Left renal pelvis (tissue), 4 donors: ENCODE measurements at regions not wholly inside any gene's neighbourhood (a gene's known extent, or its start where the extent isn't known, plus 50 kb on each side); places are given as distances from the start of the nearest gene placed in this dataset.
"Not testable (repeated sequence)": the region's sequence is repeated elsewhere in the genome, so short reads cannot be mapped to it uniquely, and the experiment has no call there.

Experiments
- DNase-seq, 4 donors: peaks; one replicate each; pipeline ENCODE4 v3.0.0-alpha.2; 2013; ENCODE audit warnings: low read depth in 4 of 4, low spot score in 3 of 4

DNA sequence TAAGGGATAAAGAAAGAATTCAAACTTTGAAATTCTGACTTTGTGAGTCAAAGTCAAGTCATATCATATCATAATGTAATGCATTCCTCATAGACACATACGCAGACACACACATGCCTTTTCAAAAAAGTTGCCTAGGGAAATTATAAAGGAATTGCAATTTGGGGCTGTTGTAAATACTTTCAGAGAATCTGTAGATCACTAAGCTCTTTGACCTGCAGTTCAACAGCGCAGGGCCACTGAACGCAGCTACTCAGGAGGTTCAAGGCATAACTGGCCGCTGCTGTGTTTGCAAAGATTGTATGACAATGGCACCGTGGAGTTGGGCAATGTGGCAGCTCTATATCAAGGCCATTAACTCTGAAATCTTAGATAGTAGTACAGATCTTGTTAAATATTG lies 188.4 kb upstream of the THRB start:
- DNase-seq, result no peak

DNA sequence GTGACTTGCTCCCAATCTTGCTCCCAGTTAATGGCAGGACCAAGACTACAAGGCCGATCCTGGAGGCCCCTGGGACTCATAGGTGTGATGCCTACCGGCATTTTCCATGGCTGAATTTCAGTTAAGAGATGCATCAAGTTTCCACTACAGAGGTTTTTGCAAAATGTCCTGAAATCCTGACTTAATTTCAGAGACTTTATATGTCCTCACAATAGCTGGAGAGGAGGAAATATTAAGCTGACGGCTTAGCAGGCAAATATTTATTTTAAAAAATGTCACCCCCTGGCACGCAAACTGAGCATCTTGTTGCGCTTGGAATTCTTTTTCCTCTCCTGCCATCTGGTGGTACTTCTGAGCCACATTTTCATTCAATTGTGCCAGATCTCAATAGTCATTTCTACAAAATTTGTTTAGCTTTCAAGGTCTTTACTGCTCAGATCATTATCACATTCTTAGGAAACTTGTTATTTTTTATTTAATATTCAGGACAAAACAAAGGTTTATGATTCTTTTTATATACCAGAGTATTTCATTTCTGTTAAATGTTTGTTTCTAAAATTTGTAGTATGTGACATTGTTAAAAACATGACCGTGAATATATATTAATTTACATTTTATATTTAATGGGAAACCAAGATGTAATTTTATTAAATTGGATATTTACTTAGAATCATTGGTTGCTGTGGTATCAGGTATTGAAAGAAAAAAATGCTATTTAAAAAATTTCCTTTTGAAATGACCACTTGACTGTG lies 189.2 kb upstream of the THRB start:
- DNase-seq, result peak; percentile 8 to 26 (median 18)

DNA sequence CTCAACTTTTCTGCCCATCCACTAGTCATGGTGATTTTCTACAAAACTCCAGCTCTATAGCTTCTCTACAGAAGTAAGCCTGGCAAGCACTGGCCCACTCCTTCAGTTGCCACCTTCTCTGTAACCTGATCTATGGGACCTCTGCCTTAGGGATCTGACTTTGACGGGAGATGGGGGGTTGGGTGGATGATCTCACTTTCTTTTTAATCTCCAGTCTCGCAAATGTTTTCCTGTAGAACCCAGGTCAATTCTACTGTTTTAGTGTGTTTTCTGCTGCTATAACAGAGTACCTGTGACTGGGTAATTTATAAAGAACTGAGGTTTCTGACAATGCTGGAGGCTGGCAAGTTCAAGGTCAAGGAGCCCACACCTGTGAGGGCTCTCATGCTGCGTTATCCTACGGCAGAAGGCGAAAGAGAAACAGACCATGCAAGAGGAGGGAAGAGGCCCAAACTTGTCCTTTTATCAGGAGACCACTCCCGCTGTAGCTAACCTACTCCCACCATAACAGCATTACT lies 189.9 kb upstream of the THRB start:
- DNase-seq, result no peak

DNA sequence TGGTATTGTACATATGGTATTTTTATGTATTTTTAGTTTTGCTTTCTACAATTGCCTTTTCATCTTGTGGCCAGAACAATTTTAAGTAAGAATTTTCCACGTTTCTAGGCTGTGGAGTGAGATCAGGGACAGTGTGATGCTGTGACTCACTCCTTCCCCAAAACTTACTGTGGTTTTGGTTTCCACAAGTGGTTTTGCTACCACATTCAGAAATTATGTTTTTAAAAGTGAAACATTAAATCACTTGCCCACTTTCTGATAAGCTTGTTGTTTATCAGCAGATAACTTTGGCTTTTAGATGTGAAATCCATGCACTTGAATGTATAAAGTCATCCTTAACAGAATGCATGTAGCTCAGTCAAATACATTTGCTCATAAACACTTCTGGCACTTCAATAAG lies 192.2 kb upstream of the THRB start:
- DNase-seq, result no peak

DNA sequence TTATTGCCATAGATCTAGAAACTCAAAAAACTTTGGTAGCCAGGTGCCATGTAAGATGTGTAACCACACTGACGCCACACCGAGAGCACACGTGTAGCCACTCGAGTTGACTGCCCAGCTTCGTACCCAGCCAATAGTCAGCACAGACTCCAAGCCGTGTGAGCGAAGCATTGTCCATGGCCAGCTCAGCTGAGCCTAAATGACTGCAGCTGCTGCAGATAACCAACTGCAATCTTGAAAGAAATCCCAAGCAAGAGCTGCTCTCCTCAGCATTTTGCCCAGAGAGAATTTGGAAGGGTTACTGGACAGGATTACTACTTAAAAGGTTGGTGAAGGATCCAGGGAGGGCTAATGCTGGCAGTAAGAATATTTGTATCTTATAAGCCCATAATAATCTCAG lies 193.0 kb upstream of the THRB start:
- no peak for DNase-seq

DNA sequence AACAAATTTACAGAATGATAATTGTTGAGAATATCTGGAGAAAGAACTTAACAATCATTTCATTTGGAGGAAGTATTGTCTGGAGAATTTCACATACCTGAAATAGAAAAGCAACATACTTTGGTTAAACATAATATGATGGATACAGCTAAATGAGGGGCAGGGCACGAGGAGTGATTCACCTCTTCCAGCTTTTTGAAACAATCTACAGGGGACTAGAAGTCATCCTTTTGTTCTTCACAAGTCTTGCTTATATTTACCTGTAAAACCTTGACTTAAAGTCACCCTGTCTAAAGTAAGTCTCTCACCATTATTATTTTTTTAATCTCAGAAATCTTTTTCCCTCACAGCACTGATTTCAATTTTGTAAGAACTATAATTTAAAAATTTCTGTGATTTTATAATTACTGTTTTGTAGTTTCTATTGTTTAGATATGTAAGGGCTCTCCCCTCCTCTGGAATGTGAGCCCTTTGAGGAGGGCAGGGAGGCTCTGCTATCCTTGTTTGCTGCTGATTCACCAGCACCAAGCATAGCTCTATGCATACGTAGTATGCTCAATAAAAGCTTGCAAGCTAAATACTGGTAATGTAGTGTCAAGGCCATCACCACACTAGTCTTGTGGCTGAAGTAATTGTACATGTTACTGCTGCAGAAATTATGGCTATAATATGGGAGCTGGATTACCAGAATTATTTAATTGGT lies 193.9 kb upstream of the THRB start:
- DNase-seq, result no peak

DNA sequence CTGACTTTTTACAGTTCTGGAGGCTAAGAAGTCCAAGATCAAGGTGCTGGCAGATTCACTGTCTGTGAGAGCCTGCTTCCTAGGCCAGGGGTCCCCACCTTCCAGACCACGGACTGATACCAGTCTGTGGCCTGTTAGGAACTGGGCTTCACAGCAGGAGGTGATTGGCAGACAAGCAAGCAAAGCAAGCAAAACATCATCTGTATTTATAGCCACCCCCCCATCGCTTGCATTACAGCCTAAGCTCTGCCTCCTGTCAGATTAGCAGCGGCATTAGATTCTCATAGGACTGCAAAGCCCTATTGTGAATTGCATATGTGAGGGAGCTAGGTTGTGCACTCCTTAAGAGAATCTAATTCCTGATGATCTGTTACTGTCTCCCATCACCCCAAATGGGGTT lies 194.7 kb upstream of the THRB start:
- no peak for DNase-seq

DNA sequence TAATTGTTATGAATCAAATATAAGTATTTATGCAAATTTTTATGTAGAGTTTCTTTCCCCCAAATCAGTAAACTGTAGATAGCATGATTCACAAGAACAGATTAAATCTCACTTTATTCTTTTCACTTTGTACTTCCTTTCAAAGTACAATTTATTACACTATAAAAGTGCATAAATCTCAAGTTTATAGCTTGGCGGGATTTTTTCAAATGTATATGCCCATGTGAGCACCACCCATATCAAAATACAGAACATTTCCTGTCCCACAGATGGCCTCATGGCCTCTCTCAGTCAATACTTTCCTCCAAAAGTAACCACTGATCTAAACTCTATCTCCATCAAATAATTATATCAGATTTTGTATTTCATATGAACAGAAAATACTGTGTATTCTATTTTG lies 196.1 kb upstream of the THRB start:
- no peak for DNase-seq

DNA sequence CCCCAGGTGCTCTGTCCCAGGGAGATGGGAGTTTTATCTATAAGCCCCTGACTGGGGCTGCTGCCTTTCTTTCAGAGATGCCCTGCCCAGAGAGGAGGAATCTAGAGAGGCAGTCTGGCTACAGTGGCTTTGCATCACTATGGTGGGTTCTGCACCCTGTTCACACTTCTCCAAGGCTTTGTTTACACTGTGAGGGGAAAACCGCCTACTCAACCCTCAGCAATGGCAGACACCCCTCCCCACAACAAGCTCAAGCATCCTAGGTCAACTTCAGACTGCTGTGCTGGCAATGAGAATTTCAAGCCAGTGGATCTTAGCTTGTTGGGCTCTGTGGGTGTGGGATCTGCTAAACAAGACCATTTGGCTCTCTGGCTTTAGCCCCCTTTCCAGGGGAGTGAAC lies 204.4 kb upstream of the THRB start:
- DNase-seq, result not testable (repeated sequence)

DNA sequence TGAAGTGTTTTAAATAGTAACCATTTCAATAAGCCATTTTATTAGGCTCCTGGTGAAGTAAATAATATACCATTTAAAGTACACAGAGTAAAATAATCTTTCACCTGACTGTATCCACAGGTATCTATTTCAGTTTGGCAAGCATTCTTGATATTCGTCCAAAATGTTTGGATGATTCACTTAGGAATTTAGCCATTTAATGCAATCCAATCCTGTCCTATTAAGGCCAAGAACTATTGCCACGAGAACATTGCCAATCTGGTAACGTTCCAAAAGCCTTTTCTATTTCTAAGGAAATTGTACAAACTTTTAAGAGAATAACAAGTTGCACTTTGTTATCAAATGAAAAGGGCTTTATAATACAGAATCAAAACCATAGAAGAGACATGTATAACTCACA lies 209.8 kb upstream of the THRB start:
- DNase-seq, result no peak

DNA sequence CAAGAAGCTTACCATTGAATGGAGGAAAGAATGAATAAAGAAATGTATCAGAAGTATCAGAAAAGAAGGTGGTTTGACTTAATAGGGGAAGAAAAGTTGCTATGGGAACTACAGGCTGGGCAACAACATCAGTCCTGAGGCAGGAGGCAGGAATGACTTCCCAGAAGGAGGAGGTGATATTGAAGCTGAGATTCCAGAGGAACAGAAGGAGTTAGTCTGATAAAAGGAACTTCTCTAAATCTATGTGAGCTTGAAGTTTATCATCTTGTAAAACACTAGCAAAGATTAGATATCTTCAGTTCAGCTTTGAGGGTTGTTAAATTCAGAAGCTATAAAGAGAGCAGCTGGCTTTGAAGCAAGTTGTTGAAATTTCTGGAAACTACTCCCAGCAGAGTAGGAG lies 213.3 kb upstream of the THRB start:
- no peak for DNase-seq

DNA sequence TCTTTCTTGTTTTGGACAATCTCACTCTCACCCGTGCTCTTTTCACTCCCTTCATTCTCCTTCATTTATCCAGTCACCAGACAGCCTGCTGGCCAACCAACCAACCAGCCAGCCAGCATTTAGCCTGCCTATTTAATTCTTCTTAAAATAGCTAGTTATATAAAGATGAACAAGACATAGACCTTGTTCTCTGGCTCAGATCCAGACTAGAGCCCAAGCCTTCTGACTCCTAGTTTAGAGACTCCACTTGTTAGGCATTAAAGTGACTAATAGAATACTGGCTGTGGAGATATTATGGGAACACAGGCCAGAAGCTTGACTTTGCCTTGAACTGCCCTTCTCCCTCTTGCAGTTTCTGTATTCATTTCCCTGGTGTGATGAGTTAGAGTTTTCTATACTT lies 215.3 kb upstream of the THRB start:
- no peak for DNase-seq

DNA sequence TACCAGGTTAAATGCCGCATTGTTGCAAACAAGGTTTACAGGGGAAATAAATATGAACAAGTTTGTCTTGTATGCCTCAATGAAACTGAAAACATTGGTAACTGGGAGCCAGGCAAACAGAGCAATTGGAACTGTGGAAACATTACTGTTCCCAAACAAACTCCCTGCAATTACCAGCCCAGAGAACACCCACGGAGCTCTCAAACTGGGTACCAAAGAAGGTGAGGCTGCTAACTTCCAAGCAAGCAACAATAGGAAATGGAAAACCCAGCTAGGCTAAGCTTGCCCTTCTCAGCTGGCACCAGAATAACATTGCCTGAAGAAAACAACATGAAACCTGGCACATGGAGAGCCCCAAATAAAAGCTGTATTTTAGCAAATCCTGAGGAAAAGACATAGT lies 218.9 kb upstream of the THRB start:
- no peak for DNase-seq

DNA sequence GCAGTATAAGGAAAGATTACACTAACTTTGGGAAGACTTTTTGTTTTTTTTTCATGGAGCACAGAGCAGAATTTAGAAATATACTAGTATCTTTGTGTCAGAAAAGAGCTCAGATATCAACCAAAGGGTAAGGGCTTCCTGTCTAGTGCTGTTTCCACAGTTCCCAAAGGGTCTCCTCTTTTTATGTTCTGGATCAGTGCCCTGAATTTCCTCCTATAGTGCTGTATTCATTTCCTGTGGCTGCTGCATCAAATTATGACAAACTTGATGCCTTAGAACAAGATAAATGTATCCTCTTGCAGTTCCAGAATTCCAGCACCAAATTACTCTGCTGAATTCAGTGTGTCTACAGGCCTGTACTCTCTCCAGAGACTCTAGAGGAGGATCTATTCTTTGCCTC lies 219.8 kb upstream of the THRB start:
- no peak for DNase-seq

DNA sequence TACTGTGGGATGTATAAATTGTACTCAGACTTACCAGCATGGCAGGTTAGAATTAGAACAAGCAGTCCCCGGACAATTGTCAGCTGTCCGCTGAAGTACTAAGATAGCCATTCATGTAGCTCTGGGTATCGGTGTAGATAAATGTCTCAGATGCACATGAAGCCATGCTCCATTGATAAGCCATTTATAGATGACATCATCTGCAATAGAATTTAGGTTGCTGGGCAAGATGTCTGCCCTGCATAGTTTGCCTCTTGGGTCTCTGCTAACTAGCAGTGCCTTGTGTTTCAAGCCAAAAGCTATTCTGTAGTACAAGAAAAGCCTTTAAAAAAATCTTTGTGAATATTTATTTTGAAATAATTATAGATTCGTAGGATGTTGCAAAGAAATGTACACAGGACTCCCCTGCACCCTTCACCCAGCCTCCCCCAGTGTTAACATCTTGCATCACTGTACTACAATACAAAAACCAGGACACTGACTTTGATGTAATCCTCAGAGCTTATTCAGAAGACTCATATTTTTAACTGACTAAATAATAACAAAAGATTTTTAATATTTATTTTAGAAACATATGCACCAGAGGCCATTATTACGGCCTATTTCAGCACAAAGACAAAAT lies 220.6 kb upstream of the THRB start:
- no peak for DNase-seq

DNA sequence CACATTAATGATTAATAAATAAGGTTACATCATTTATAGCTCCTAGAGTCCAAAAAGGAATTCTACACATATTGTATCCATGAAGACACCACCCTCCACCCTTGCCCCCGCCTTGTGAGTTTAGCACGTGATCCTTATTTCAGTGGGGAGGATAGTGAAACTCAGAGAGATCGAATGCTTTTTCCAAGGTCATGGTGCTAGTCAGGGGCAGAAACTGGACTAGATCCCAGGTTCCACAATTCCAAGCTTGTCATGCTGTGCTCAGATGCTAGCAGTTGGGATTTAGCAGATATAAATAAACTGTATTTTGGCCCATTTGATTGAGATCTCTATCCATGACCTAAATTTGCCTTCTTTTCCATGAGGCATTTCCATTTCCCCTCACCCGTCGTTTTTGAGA lies 227.4 kb upstream of the THRB start:
- no peak for DNase-seq

DNA sequence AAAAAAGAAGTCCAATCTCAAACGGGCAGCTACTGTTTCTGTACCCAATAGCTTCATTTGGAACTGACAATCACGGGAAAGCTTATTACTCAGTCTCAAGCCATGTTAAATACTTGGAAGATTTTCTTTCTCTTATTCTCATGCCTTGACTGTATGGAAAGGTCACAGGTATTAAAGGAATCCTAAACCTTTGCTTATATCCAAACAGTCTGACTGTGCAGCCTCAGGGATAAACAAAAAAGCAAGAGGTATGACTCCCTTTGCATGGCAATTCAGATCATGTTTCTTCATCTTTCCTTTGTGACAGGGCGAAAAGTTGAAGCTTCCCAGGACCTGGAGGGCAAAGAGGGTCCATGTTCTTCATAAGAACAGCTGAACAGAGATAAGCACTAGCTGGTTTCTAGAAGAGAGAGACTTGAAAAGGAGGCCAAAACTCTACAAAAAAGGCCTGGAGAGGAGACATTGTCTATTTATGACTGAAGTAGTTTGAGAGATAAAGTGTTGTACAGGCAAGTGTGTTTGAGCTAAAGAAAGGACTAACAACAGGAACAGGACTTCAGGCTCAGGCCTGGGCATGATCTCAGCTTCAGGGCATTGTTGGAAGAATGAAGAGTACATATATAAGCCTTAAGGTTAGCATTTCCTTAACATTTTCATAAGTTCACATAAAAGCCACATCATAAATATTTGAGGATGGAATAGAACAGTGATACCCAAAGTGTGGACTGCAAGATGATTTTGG lies 231.0 kb upstream of the THRB start:
- no peak for DNase-seq

DNA sequence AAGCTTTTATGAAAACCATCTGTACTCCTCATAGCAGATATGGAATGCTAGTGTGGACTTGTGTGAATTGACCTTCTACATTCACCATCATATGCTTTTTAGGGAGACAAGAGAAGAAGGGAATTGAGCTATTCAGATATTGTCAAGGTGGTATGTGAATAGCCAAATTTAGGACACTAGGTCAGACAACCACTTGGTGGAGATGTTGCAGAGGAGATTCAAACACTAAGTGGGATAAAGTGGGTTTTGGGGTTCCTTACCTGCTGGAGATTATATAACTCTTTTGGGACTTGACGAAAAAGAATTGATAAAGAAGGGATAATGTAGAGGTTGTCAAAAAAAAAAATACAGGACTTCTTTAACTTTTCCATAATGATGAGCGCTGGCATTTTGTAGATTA lies 231.8 kb upstream of the THRB start:
- DNase-seq, result no peak

DNA sequence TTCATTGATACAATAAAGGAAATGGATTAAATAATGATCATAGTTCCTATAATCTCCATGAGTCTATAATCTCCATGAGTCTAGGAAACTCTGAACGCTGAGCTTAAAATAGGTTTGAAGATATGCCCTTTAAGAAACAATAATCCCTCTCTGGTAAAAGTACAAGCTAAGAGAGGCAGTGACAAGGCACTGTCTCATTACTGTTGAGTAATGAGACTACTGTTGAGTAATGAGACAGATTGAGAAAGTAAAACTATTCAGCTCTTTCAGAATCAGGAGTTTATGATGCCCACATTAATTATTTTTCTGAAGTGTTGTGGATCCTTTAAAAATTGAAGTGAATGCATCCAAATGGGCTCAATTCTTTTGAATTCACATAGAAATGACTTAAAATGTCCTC lies 235.5 kb upstream of the THRB start:
- DNase-seq, result no peak

DNA sequence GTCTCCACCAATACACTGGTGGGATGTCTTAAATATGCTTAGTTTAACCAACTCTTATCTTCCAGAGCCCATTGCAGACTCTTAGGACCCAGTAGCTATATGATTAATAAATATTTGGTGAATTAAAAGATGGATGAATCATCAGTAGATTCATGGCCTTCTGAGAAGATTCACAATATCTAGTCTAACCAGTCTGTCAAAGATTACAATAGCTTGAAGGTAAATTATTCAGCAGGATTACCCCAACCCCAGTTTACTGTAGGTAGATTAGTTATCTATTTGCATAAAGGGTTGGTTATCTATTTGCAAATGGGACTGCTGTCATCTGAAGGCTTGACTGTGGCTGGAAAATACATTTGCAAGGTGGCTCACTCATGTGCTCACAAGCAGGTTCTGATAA lies 239.4 kb upstream of the THRB start:
- no peak for DNase-seq

DNA sequence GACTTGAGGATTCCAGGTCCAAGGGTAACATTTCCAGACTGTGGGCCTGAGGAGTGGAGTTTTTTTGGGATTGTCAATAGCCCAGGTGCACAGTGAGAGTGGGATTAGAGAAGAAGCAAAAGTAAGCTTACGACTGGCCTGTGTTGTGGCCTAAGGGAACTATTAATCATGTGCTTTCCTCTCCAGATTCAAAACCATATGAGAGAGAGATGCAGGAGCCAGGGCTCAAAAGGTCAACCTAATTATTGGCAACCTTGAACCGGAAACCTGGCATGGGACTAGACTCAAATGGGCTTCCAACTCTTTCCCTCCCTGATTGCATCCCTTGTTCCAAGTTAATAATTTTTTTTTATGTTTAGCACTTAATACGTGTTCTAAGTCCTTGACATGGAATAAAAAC lies 242.1 kb upstream of the THRB start:
- DNase-seq, result no peak
